ENCODE measurements at regions not wholly inside any gene's neighbourhood (a gene's known extent, or its start where the extent isn't known, plus 50 kb on each side); places are given as distances from the start of the nearest gene placed in this dataset.

DNA sequence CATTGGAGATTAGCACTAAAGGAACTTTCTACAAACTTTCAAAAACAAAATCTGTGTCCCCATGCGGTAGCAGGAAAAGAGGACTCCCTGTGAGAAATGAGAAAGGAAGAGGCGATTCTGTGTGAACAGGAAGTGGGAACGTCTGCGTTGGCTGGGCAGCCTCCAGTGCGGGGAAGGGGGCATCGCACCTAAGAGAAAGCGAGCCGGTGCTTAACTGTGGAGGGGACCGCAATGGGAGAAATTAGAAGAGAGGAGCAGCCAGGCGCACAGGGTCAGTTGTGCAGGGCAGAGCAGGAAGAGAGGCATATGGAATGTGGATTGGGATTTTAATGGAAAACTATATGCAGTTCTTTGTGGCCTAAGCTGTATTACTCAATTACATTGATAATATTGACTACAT, 77.4 kb upstream of the DOCK9 start:
- no CpG with 5 or more reads among the region's 10 CpGs for WGBS, 2 experiments (ENCODE audit: extremely low coverage in 2 of 2, insufficient read length in 1 of 2)

More for the DNA sequence above, 77.4 kb upstream of the DOCK9 start:
- H2BK15ac ChIP-seq (ENCODE audit: low read depth, low read length), result no peak overlapping the region
- H4K8ac ChIP-seq (ENCODE audit: low read depth in 2 of 2, low read length in 2 of 2), result no peak overlapping the region
- no peak for TF ChIP-seq CHD1 (IDR thresholded peaks at IDR 0.05; ENCODE audit: low read depth, low read length)
- no peak for TF ChIP-seq MAFK (IDR thresholded peaks at IDR 0.05; ENCODE audit: low read depth, low read length)
- TF ChIP-seq MXI1 (IDR thresholded peaks at IDR 0.05; ENCODE audit: borderline replicate concordance, low read depth, low read length), result no peak
- TF ChIP-seq MAZ (IDR thresholded peaks at IDR 0.05; ENCODE audit: borderline replicate concordance, low read depth, low read length), result no peak
- TF ChIP-seq, protein P1, sequence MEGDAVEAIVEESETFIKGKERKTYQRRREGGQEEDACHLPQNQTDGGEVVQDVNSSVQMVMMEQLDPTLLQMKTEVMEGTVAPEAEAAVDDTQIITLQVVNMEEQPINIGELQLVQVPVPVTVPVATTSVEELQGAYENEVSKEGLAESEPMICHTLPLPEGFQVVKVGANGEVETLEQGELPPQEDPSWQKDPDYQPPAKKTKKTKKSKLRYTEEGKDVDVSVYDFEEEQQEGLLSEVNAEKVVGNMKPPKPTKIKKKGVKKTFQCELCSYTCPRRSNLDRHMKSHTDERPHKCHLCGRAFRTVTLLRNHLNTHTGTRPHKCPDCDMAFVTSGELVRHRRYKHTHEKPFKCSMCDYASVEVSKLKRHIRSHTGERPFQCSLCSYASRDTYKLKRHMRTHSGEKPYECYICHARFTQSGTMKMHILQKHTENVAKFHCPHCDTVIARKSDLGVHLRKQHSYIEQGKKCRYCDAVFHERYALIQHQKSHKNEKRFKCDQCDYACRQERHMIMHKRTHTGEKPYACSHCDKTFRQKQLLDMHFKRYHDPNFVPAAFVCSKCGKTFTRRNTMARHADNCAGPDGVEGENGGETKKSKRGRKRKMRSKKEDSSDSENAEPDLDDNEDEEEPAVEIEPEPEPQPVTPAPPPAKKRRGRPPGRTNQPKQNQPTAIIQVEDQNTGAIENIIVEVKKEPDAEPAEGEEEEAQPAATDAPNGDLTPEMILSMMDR (conservative IDR thresholded peaks at IDR 0.05; ENCODE audit: low read depth, low read length), result no peak
- no peak overlapping the region for H3K27ac ChIP-seq (ENCODE audit: insufficient read depth, low read length)
- no peak overlapping the region for H3K23ac ChIP-seq (ENCODE audit: low read depth, low read length)
- in situ Hi-C loops (cut with MboI; ENCODE audit: low sequenced_read_pairs), result no loop called here
- no peaks in the 10 kb centered on the region for H4K20me1 ChIP-seq (ENCODE audit: insufficient read depth, low read length)
- H2AK9ac ChIP-seq (replicated peaks; ENCODE audit: low read depth, low read length, poor library complexity), result no peak overlapping the region
- dilution Hi-C loops (cut with HindIII; ENCODE audit: low sequenced_read_pairs, unreplicated experiment), result no loop called here
- H3K4me1 ChIP-seq (ENCODE audit: control insufficient read depth, insufficient read depth, low read length), result no peaks in the 10 kb centered on the region
- no peaks in the 10 kb centered on the region for H3K36me3 ChIP-seq (ENCODE audit: control insufficient read depth, insufficient read depth, low read length)
- H2AK5ac ChIP-seq (ENCODE audit: low read depth, low read length), result no peak overlapping the region
- H3K18ac ChIP-seq (ENCODE audit: low read depth, low read length), result no peak overlapping the region
- no peak overlapping the region for H4K91ac ChIP-seq (ENCODE audit: insufficient read depth, low read depth, low read length)
- ChIA-PET CTCF (interaction anchor here (0.6 to 1.3 kb wide), 2 partner anchors 9 to 43 kb away, joined by 3 read pairs; no protein-coding TSS in a partner anchor), POLR2A (ENCODE audit: unreplicated experiment) (no interaction called here)
- ATAC-seq (ENCODE audit: low read depth) (no peak), DNase-seq (no peak)
- no peak overlapping the region for H3K4me3 ChIP-seq (ENCODE audit: insufficient read depth, low read depth, low read length)
- no peak overlapping the region for H3K56ac ChIP-seq (ENCODE audit: extremely low read depth, insufficient read depth, low read length)
- no peak overlapping the region; the same call in 1 of the 2 replicates for H2BK120ac ChIP-seq (ENCODE audit: low read depth, low read length)
- no peaks in the 10 kb centered on the region for H3K9me3 ChIP-seq (ENCODE audit: control insufficient read depth, insufficient read depth, low read length)
- peaks cover 2 to 23% of the 10 kb centered on the region in 2 experiments; a peak in 3 of 4 replicates for H3K79me1 ChIP-seq (ENCODE audit: low read depth in 1 of 2, low read length in 2 of 2)
- H3K4ac ChIP-seq (ENCODE audit: low read depth, low read length), result no peak overlapping the region
- H4K5ac ChIP-seq (ENCODE audit: low read depth, low read length), result no peak overlapping the region
- no peak overlapping the region for H2BK5ac ChIP-seq (ENCODE audit: low read depth, low read length, poor library complexity, severe bottlenecking)
- H2AFZ ChIP-seq (replicated peaks; ENCODE audit: low read length, poor library complexity), result no peak overlapping the region
- H2BK20ac ChIP-seq (ENCODE audit: low read depth, low read length), result no peak overlapping the region
- H3K27me3 ChIP-seq (ENCODE audit: control insufficient read depth, insufficient read depth, low read length), result no peaks in the 10 kb centered on the region
- H3K9me1 ChIP-seq (ENCODE audit: insufficient read depth, low read length), result no peaks in the 10 kb centered on the region; the same call in 1 of the 2 replicates
- intact Hi-C loops (cut with micrococcal nuclease), result no loop called here
- no peak overlapping the region for H3K4me2 ChIP-seq (ENCODE audit: low read depth, low read length)
- BruUV-seq (replicated peaks), result no TSS peak
- H3K14ac ChIP-seq (replicated peaks; ENCODE audit: low read depth, low read length), result no peak overlapping the region
- no peak overlapping the region for H3K9ac ChIP-seq (ENCODE audit: low read depth, low read length)
